HCT116 (cell line): ENCODE measurements at regions not wholly inside any gene's neighbourhood (a gene's known extent, or its start where the extent isn't known, plus 50 kb on each side); places are given as distances from the start of the nearest gene placed in this dataset.

Experiments used
- ATAC-seq: fragments of 200-7000 bp; cut with Tn5 transposase; 2 replicates; pipeline ENCODE4 v1.9.1; 2020; ENCODE audit warnings: mild to moderate bottlenecking, moderate library complexity
- BruUV-seq: library from RNA; stranded (reverse); fragments of 400-500 nt; replicated peaks from 2 replicates; lab custom pipeline; 2021; lab: Mats Ljungman, UMichigan
- CTCF ChIA-PET: fragments of 300-600 bp; sonication (Branson Sonifier 250); formaldehyde crosslinking; loops from one replicate; lab custom pipeline; 2021; ENCODE audit warnings: antibody characterized with exemption; lab: Charles Lee
- POLR2A ChIA-PET: fragments of 300-600, 350-600 bp; sonication (Branson Sonifier 250); formaldehyde crosslinking; loops from one replicate; lab custom pipeline; 2021; ENCODE audit warnings: antibody characterized with exemption; lab: Charles Lee
- RAD21 ChIA-PET, 2 experiments: fragments of 300-600 bp; sonication (Branson Sonifier 250); formaldehyde crosslinking; loops; one replicate each; lab custom pipeline; 2023; ENCODE audit warnings: low total read pairs in 2 of 2; ENCODE audit not compliant: uncharacterized antibody in 2 of 2, unreplicated experiment in 2 of 2, low non-redundant PET in 1 of 2; lab: Charles Lee
- DNase-seq: peaks from one replicate; pipeline ENCODE4 v3.0.0-alpha.2; 2010; ENCODE audit warnings: low read depth, low spot score
- H2AFZ ChIP-seq: fragments of 200-600 bp; shearing (Covaris generic), sonication (generic); 2 replicates; pipeline ENCODE4 v1.6.1; 2017; ENCODE audit warnings: low read depth, mixed run types, mixed read lengths, antibody characterized with exemption, low read length; ENCODE audit not compliant: poor library complexity, severe bottlenecking
- H3K27ac ChIP-seq: 2 replicates; pipeline ENCODE4 v1.5.1; 2012; ENCODE audit warnings: low read depth, low read length
- H3K27me3 ChIP-seq: fragments of 200-600 bp; sonication (generic); 2 replicates; pipeline ENCODE4 v1.6.1; 2016; ENCODE audit warnings: mixed run types, low read length, mixed read lengths; ENCODE audit not compliant: insufficient read depth
- H3K36me3 ChIP-seq, 2 experiments: fragments of 200-500 bp in 1 of 2; fragments of 200-600 bp in 1 of 2; sonication (Bioruptor generic) in 1 of 2; sonication (generic) in 1 of 2; 2 replicates each; pipeline versions ENCODE4 v1.5.1 to v1.6.1; 2014 to 2016; ENCODE audit warnings: low read length in 2 of 2, inconsistent platforms in 1 of 2, mixed read lengths in 1 of 2, mixed run types in 1 of 2; ENCODE audit not compliant: insufficient read depth in 2 of 2, control insufficient read depth in 1 of 2
- H3K4me1 ChIP-seq, 2 experiments: fragments of 200-600 bp in 1 of 2; sonication (generic) in 1 of 2; 2 replicates each; pipeline versions ENCODE4 v1.5.1 to v1.6.1; 2012 to 2017; ENCODE audit warnings: low read length in 2 of 2, inconsistent platforms in 1 of 2, mild to moderate bottlenecking in 1 of 2, mixed read lengths in 1 of 2, mixed run types in 1 of 2, moderate library complexity in 1 of 2; ENCODE audit not compliant: insufficient read depth in 2 of 2, control insufficient read depth in 1 of 2
- H3K4me2 ChIP-seq: fragments of 200-600 bp; sonication (generic); 2 replicates; pipeline ENCODE4 v1.6.1; 2017; ENCODE audit warnings: mixed run types, low read length, mixed read lengths
- H3K4me3 ChIP-seq, 2 experiments: fragments of 200-600 bp in 1 of 2; sonication (generic) in 1 of 2; replicated peaks in 1 of 2; 2 replicates each; pipeline ENCODE4 v1.5.1; 2011 to 2016; ENCODE audit warnings: low read length in 2 of 2, control low read depth in 1 of 2, low read depth in 1 of 2, mild to moderate bottlenecking in 1 of 2, mixed read lengths in 1 of 2, mixed run types in 1 of 2
- H3K79me2 ChIP-seq: fragments of 200-600 bp; sonication (generic); 2 replicates; pipeline ENCODE4 v1.6.1; 2017; ENCODE audit warnings: mild to moderate bottlenecking, mixed run types, low read length, moderate library complexity, mixed read lengths; ENCODE audit not compliant: insufficient read depth
- H3K9ac ChIP-seq: fragments of 200-600 bp; sonication (generic); 2 replicates; pipeline ENCODE4 v1.6.1; 2016; ENCODE audit warnings: low read length, mixed read lengths
- H3K9me2 ChIP-seq: fragments of 200-600 bp; sonication (generic), shearing (Covaris generic); 2 replicates; pipeline ENCODE4 v1.6.1; 2017; ENCODE audit warnings: mixed run types, mild to moderate bottlenecking, moderate library complexity; ENCODE audit not compliant: insufficient read depth
- H3K9me3 ChIP-seq, 2 experiments: fragments of 200-500 bp in 1 of 2; fragments of 200-600 bp in 1 of 2; sonication (Bioruptor generic) in 1 of 2; sonication (generic) in 1 of 2; 2 replicates each; pipeline ENCODE4 v1.6.1; 2014 to 2017; ENCODE audit warnings: low read length in 2 of 2, mixed read lengths in 2 of 2, inconsistent platforms in 1 of 2, low read depth in 1 of 2, mild to moderate bottlenecking in 1 of 2, mixed run types in 1 of 2, moderate library complexity in 1 of 2; ENCODE audit not compliant: control insufficient read depth in 1 of 2, insufficient read depth in 1 of 2
- H4K20me1 ChIP-seq: fragments of 200-600 bp; sonication (generic), shearing (Covaris generic); 2 replicates; pipeline ENCODE4 v1.6.1; 2017; ENCODE audit warnings: mixed run types, mild to moderate bottlenecking, moderate library complexity; ENCODE audit not compliant: insufficient read depth
- CTCF ChIP-seq, 3 experiments: fragments of 200-600 bp in 1 of 3; sonication (generic) in 1 of 3; IDR thresholded peaks in 2 of 3; conservative IDR thresholded peaks in 1 of 3; 2 replicates each; pipeline ENCODE4 v1.5.1; 2012 to 2017; ENCODE audit warnings: low read depth in 2 of 3, low read length in 2 of 3, antibody characterized with exemption in 1 of 3, borderline replicate concordance in 1 of 3, control low read depth in 1 of 3, mild to moderate bottlenecking in 1 of 3, mixed read lengths in 1 of 3, mixed run types in 1 of 3, moderate library complexity in 1 of 3; ENCODE audit not compliant: insufficient read depth in 1 of 3
- EGR1 ChIP-seq: IDR thresholded peaks from 2 replicates; pipeline ENCODE4 v1.6.1; 2012; ENCODE audit warnings: low read depth
- POLR2AphosphoS5 ChIP-seq: IDR thresholded peaks from 2 replicates; pipeline ENCODE4 v1.6.1; 2011; ENCODE audit warnings: mild to moderate bottlenecking, low read depth, low read length, moderate library complexity
- RAD21 ChIP-seq: IDR thresholded peaks from 2 replicates; pipeline ENCODE4 v1.6.1; 2012; ENCODE audit warnings: low read depth, mild to moderate bottlenecking
- SP1 ChIP-seq: IDR thresholded peaks from 2 replicates; pipeline ENCODE4 v1.6.1; 2012; ENCODE audit warnings: low read depth
- SRF ChIP-seq: IDR thresholded peaks from 2 replicates; pipeline ENCODE4 v1.6.1; 2012; ENCODE audit warnings: low read depth
- ZBTB33 ChIP-seq: IDR thresholded peaks from 2 replicates; pipeline ENCODE4 v1.6.1; 2011; ENCODE audit warnings: mild to moderate bottlenecking, low read length, moderate library complexity; ENCODE audit not compliant: insufficient replicate concordance; ENCODE audit errors: extremely low read depth
- ZNF274 ChIP-seq: fragments of 200-500 bp; sonication (Bioruptor generic); IDR thresholded peaks from 2 replicates; pipeline ENCODE4 v1.6.1; 2014; ENCODE audit warnings: mild to moderate bottlenecking, low read depth, low read length, inconsistent platforms
- intact Hi-C: fragments of 100-400 bp; cut with micrococcal nuclease; formaldehyde crosslinking; loops from 2 replicates; pipeline ENCODE4 v1.10.0; 2022
- TF ChIP-seq, protein P1 (sequence below): IDR thresholded peaks from 2 replicates; pipeline ENCODE4 v1.6.1; 2012

- Histone ChIP-seq H3K9me2 (no peaks in the 10 kb centered on the region), H3K79me2 (no peaks in the 10 kb centered on the region), H3K27me3 (no peaks in the 10 kb centered on the region), H3K4me1 (no peaks in the 10 kb centered on the region), H3K36me3 (no peaks in the 10 kb centered on the region), H3K9ac (no peak overlapping the region), H2AFZ (no peak overlapping the region), H3K4me3 (no peak overlapping the region), H4K20me1 (no peaks in the 10 kb centered on the region; the same call in 1 of the 2 replicates), H3K27ac (no peak overlapping the region), H3K9me3 (no peaks in the 10 kb centered on the region), H3K4me2 (no peak overlapping the region)
- intact Hi-C loops = no loop called here
- BruUV-seq = no TSS peak
- RAD21 ChIA-PET = no interaction called here
- ATAC-seq (peak; percentile 68), DNase-seq (no peak)
- CTCF ChIA-PET = no interaction called here
- TF ChIP-seq CTCF (IDR thresholded peaks at IDR 0.05 in 2 of 3, conservative IDR thresholded peaks at IDR 0.05 in 1 of 3; ENCODE audit: borderline replicate concordance in 1 of 3, insufficient read depth in 1 of 3, low read depth in 2 of 3, low read length in 2 of 3) (peak; percentile 19 to 38 (median 21); a peak in 2 of 6 replicates), SRF (no peak), RAD21 (peak; percentile 50), POLR2AphosphoS5 (no peak), ZBTB33 (no peak), SP1 (no peak), ZNF274 (no peak), EGR1 (no peak)
- TF ChIP-seq, protein P1, sequence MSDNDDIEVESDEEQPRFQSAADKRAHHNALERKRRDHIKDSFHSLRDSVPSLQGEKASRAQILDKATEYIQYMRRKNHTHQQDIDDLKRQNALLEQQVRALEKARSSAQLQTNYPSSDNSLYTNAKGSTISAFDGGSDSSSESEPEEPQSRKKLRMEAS = no peak
- POLR2A ChIA-PET = no interaction called here
Measured at GRCh38 chr4:19486400-19486799, 765.3 kb upstream of the SLIT2 start.
